Caco-2 (cell line): ENCODE measurements at regions not wholly inside any gene's neighbourhood (a gene's known extent, or its start where the extent isn't known, plus 50 kb on each side); places are given as distances from the start of the nearest gene placed in this dataset.

ENCODE experiments used
- BruUV-seq: library from RNA; stranded (reverse); fragments of 400-500 nt; replicated peaks from 2 replicates; lab custom pipeline; 2021; lab: Mats Ljungman, UMichigan
- CTCF ChIA-PET: fragments of 300-600 bp; sonication (Branson Sonifier 250); formaldehyde crosslinking; loops from one replicate; lab custom pipeline; 2022; ENCODE audit warnings: antibody characterized with exemption; lab: Charles Lee
- POLR2A ChIA-PET: fragments of 300-600 bp; sonication (Branson Sonifier 250); formaldehyde crosslinking; loops from one replicate; lab custom pipeline; 2022; ENCODE audit warnings: antibody characterized with exemption; lab: Charles Lee
- DNase-seq, 2 experiments: peaks; one replicate each; pipeline versions ENCODE4 v3.0.0 to v3.0.0-alpha.2; 2020 to 2022
- H3K27me3 ChIP-seq: replicated peaks from 2 replicates; pipeline ENCODE4 v1.6.0; 2011; ENCODE audit warnings: low read length; ENCODE audit not compliant: control insufficient read depth, insufficient read depth
- H3K36me3 ChIP-seq: 2 replicates; pipeline ENCODE4 v1.5.1; 2011; ENCODE audit warnings: low read length; ENCODE audit not compliant: control insufficient read depth, insufficient read depth
- H3K4me1 ChIP-seq: fragments of 250-450 bp; sonication (Bioruptor Pico); 2 replicates; pipeline ENCODE4 v1.5.1; 2020; ENCODE audit warnings: mild to moderate bottlenecking
- H3K4me3 ChIP-seq: 2 replicates; pipeline ENCODE4 v1.5.1; 2011; ENCODE audit warnings: low read depth, mild to moderate bottlenecking, control low read depth, low read length
- H3K9me3 ChIP-seq: fragments of 250-450 bp; sonication (Bioruptor Pico); 2 replicates; pipeline ENCODE4 v1.5.1; 2020; ENCODE audit warnings: mild to moderate bottlenecking, moderate library complexity
- H3K27ac Mint-ChIP-seq: one replicate; pipeline ENCODE4 v1.8.0; 2022; ENCODE audit warnings: mixed read lengths; ENCODE audit not compliant: unreplicated experiment
- H3K27me3 Mint-ChIP-seq: one replicate; pipeline ENCODE4 v1.8.0; 2022; ENCODE audit warnings: mixed read lengths; ENCODE audit not compliant: insufficient read depth, unreplicated experiment
- H3K36me3 Mint-ChIP-seq: one replicate; pipeline ENCODE4 v1.8.0; 2022; ENCODE audit warnings: mild to moderate bottlenecking, mixed read lengths; ENCODE audit not compliant: insufficient read depth, unreplicated experiment
- H3K4me1 Mint-ChIP-seq: one replicate; pipeline ENCODE4 v1.8.0; 2022; ENCODE audit warnings: low read depth, mixed read lengths; ENCODE audit not compliant: unreplicated experiment
- H3K4me3 Mint-ChIP-seq: one replicate; pipeline ENCODE4 v1.8.0; 2022; ENCODE audit warnings: mild to moderate bottlenecking, moderate library complexity, mixed read lengths; ENCODE audit not compliant: unreplicated experiment
- H3K9me3 Mint-ChIP-seq: one replicate; pipeline ENCODE4 v1.8.0; 2022; ENCODE audit warnings: mixed read lengths; ENCODE audit not compliant: unreplicated experiment
- CTCF ChIP-seq, 2 experiments: fragments of 200-600 bp in 1 of 2; IDR thresholded peaks; 1 replicate in 1 of 2; 2 replicates in 1 of 2; pipeline versions ENCODE4 v1.5.1 to v1.8.0; 2011 to 2022; ENCODE audit warnings: antibody characterized with exemption in 1 of 2, control low read depth in 1 of 2, inconsistent platforms in 1 of 2, low read depth in 1 of 2, low read length in 1 of 2, mild to moderate bottlenecking in 1 of 2, moderate library complexity in 1 of 2; ENCODE audit not compliant: insufficient read depth in 1 of 2, severe bottlenecking in 1 of 2, unreplicated experiment in 1 of 2
- intact Hi-C: fragments of 100-400 bp; cut with micrococcal nuclease; formaldehyde crosslinking; loops from one replicate; pipeline ENCODE4 v1.10.0; 2022; ENCODE audit not compliant: unreplicated experiment

DNA sequence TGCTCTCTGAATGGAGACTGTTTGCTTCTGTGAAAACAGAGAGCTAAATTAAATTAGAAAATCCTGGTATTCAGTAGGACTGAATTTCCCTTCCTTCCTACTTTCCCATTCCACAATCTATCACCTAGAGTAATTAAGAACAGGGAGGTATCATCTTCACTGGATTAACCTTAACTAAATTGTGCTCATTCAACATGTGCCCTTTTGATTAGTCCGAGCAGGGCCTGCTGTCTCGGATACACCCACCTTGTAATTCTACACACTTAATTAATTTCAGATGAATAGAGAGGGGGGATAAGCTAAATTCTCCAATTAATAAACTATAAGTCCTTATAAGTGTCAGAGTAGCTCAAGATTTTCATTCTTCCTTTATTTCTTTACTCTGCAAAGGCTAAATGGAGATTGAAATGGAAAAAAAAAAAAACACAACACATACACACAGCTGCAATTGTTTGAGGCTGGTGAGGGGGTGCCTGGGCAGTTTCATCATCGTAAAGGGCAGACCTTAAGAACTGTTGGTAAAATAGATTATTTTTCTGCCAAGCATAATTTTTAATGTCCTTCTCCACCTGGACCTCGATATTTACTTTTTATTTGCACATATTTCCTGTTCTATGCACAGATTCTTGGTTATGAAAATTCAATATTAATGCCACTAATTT lies 157.1 kb upstream of the SIX2 start:
- H3K4me3 ChIP-seq = no peak overlapping the region
- ChIA-PET POLR2A (no interaction called here), CTCF (no interaction called here)
- H3K27me3 Mint-ChIP-seq = peaks cover 33% of the 10 kb centered on the region
- H3K4me3 Mint-ChIP-seq = no peak overlapping the region
- H3K9me3 ChIP-seq = no peaks in the 10 kb centered on the region
- H3K36me3 ChIP-seq = no peaks in the 10 kb centered on the region
- H3K27me3 ChIP-seq = peaks cover 6% of the 10 kb centered on the region
- intact Hi-C loops = no loop called here
- BruUV-seq = no TSS peak
- H3K4me1 Mint-ChIP-seq = no peaks in the 10 kb centered on the region
- H3K36me3 Mint-ChIP-seq = no peaks in the 10 kb centered on the region
- no peaks in the 10 kb centered on the region for H3K9me3 Mint-ChIP-seq
- H3K4me1 ChIP-seq = no peaks in the 10 kb centered on the region
- no peak for DNase-seq
- H3K27ac Mint-ChIP-seq = no peak overlapping the region
- no peak for TF ChIP-seq CTCF (IDR thresholded peaks at IDR 0.05; ENCODE audit: insufficient read depth in 1 of 2, low read depth in 1 of 2, low read length in 1 of 2, severe bottlenecking in 1 of 2, unreplicated experiment in 1 of 2)

- POLR2A ChIA-PET = no interaction called here
- Histone ChIP-seq H3K9me3 (no peaks in the 10 kb centered on the region), H3K4me1 (no peaks in the 10 kb centered on the region), H3K36me3 (no peaks in the 10 kb centered on the region), H3K27me3 (peaks cover 2% of the 10 kb centered on the region; the same call in 1 of the 2 replicates), H3K4me3 (no peak overlapping the region)
- intact Hi-C loops = no loop called here
- no TSS peak for BruUV-seq
- Mint-ChIP-seq H3K27me3 (peaks cover 30% of the 10 kb centered on the region), H3K27ac (no peak overlapping the region), H3K9me3 (no peaks in the 10 kb centered on the region), H3K4me3 (no peak overlapping the region), H3K4me1 (no peaks in the 10 kb centered on the region), H3K36me3 (no peaks in the 10 kb centered on the region)
- no peak for TF ChIP-seq CTCF (IDR thresholded peaks at IDR 0.05; ENCODE audit: insufficient read depth in 1 of 2, low read depth in 1 of 2, low read length in 1 of 2, severe bottlenecking in 1 of 2, unreplicated experiment in 1 of 2)
- CTCF ChIA-PET = no interaction called here
- DNase-seq = no peak
Measured at GRCh38 chr2:45162711-45163110, 153.5 kb upstream of the SIX2 start.

- Histone ChIP-seq H3K27me3 (no peaks in the 10 kb centered on the region), H3K36me3 (no peaks in the 10 kb centered on the region), H3K9me3 (no peaks in the 10 kb centered on the region), H3K4me1 (no peaks in the 10 kb centered on the region), H3K4me3 (no peak overlapping the region)
- H3K9me3 Mint-ChIP-seq = no peaks in the 10 kb centered on the region
- no peak overlapping the region for H3K27ac Mint-ChIP-seq
- TF ChIP-seq CTCF (IDR thresholded peaks at IDR 0.05; ENCODE audit: insufficient read depth in 1 of 2, low read depth in 1 of 2, low read length in 1 of 2, severe bottlenecking in 1 of 2, unreplicated experiment in 1 of 2) = no peak
- DNase-seq = no peak
- CTCF ChIA-PET = no interaction called here
- BruUV-seq = no TSS peak
- H3K27me3 Mint-ChIP-seq = peaks cover 15% of the 10 kb centered on the region
- H3K4me3 Mint-ChIP-seq = no peak overlapping the region
- POLR2A ChIA-PET = no interaction called here
- no peaks in the 10 kb centered on the region for H3K4me1 Mint-ChIP-seq
- intact Hi-C loops = no loop called here
- H3K36me3 Mint-ChIP-seq = no peaks in the 10 kb centered on the region
Measured at GRCh38 chr2:45156605-45157004, 147.4 kb upstream of the SIX2 start.
